ENCODE measurements at regions not wholly inside any gene's neighbourhood (a gene's known extent, or its start where the extent isn't known, plus 50 kb on each side); places are given as distances from the start of the nearest gene placed in this dataset.

GRCh38 chr4:176898791-176899190, 106.1 kb upstream of the VEGFC start:
- no peak for DNase-seq (ENCODE audit: low read depth in 1 of 2, low spot score in 1 of 2)

GRCh38 chr4:176902710-176903323, 110.1 kb upstream of the VEGFC start:
- no peak for DNase-seq (ENCODE audit: low read depth in 1 of 2, low spot score in 1 of 2)

GRCh38 chr4:176906709-176907108, 114.0 kb upstream of the VEGFC start:
- no peak for DNase-seq (ENCODE audit: low read depth in 1 of 2, low spot score in 1 of 2)

GRCh38 chr4:176910646-176911045, 117.9 kb upstream of the VEGFC start:
- no peak for DNase-seq (ENCODE audit: low read depth in 1 of 2, low spot score in 1 of 2)

GRCh38 chr4:176919631-176920030, 126.9 kb upstream of the VEGFC start:
- DNase-seq (ENCODE audit: low read depth in 1 of 2, low spot score in 1 of 2) = no peak

GRCh38 chr4:176920694-176921093, 128.0 kb upstream of the VEGFC start:
- DNase-seq (ENCODE audit: low read depth in 1 of 2, low spot score in 1 of 2) = no peak

- no peak for DNase-seq (ENCODE audit: low read depth in 1 of 2, low spot score in 1 of 2)
Observed at GRCh38 chr4:176921256-176921655, 128.5 kb upstream of the VEGFC start.

- no peak for DNase-seq (ENCODE audit: low read depth in 1 of 2, low spot score in 1 of 2)
Observed at GRCh38 chr4:176924238-176924637, 131.5 kb upstream of the VEGFC start.

- no peak for DNase-seq (ENCODE audit: low read depth in 1 of 2, low spot score in 1 of 2)
Observed at GRCh38 chr4:176925962-176926361, 133.2 kb upstream of the VEGFC start.

- no peak for DNase-seq (ENCODE audit: low read depth in 1 of 2, low spot score in 1 of 2)
Observed at GRCh38 chr4:176927117-176927516, 134.4 kb upstream of the VEGFC start.

- DNase-seq (ENCODE audit: low read depth in 1 of 2, low spot score in 1 of 2) = no peak
Observed at GRCh38 chr4:176927664-176928063, 134.9 kb upstream of the VEGFC start.

GRCh38 chr4:176939445-176939844, 146.7 kb upstream of the VEGFC start:
- DNase-seq (ENCODE audit: low read depth in 1 of 2, low spot score in 1 of 2) = no peak

- DNase-seq (ENCODE audit: low read depth in 1 of 2, low spot score in 1 of 2) = no peak
Observed at GRCh38 chr4:176945334-176945733, 152.6 kb upstream of the VEGFC start.

- no peak for DNase-seq (ENCODE audit: low read depth in 1 of 2, low spot score in 1 of 2)
Observed at GRCh38 chr4:176949029-176949428, 156.3 kb upstream of the VEGFC start.

- DNase-seq (ENCODE audit: low read depth in 1 of 2, low spot score in 1 of 2) = no peak
Observed at GRCh38 chr4:176953021-176953420, 160.3 kb upstream of the VEGFC start.

- DNase-seq (ENCODE audit: low read depth in 1 of 2, low spot score in 1 of 2) = no peak
Observed at GRCh38 chr4:176957353-176958118, 164.8 kb upstream of the VEGFC start.

- no peak for DNase-seq (ENCODE audit: low read depth in 1 of 2, low spot score in 1 of 2)
Observed at GRCh38 chr4:176959980-176960379, 167.3 kb upstream of the VEGFC start.

- DNase-seq (ENCODE audit: low read depth in 1 of 2, low spot score in 1 of 2) = no peak
Observed at GRCh38 chr4:176963121-176963520, 170.4 kb upstream of the VEGFC start.

- no peak for DNase-seq (ENCODE audit: low read depth in 1 of 2, low spot score in 1 of 2)
Observed at GRCh38 chr4:176964116-176964691, 171.5 kb upstream of the VEGFC start.

- no peak for DNase-seq (ENCODE audit: low read depth in 1 of 2, low spot score in 1 of 2)
Observed at GRCh38 chr4:176967586-176967985, 174.9 kb upstream of the VEGFC start.

GRCh38 chr4:176968094-176968493, 175.4 kb upstream of the VEGFC start:
- no peak for DNase-seq (ENCODE audit: low read depth in 1 of 2, low spot score in 1 of 2)

- DNase-seq (ENCODE audit: low read depth in 1 of 2, low spot score in 1 of 2) = no peak
Observed at GRCh38 chr4:176969011-176969410, 176.3 kb upstream of the VEGFC start.

- DNase-seq (ENCODE audit: low read depth in 1 of 2, low spot score in 1 of 2) = no peak
Observed at GRCh38 chr4:176970853-176971252, 178.1 kb upstream of the VEGFC start.

Data from stimulated activated CD4-positive, alpha-beta T cell treated with anti-CD3 and anti-CD28 coated beads, Interleukin-15, amount 100 ng/mL, for 1 hour (primary cell).